Tibial nerve (tissue), 4 donors: ENCODE measurements at regions not wholly inside any gene's neighbourhood (a gene's known extent, or its start where the extent isn't known, plus 50 kb on each side); places are given as distances from the start of the nearest gene placed in this dataset.

ENCODE experiments used
- DNase-seq, 2 donors: peaks; one replicate each; pipeline ENCODE4 v3.0.0-alpha.2; 2019; ENCODE audit warnings: low spot score in 2 of 2
- H3K27ac ChIP-seq, 4 donors: fragments of 200-600 bp; sonication (generic) in 3 of 4; one replicate each; pipeline ENCODE4 v1.5.1; 2017 to 2019; ENCODE audit warnings: mild to moderate bottlenecking in 1 of 4
- H3K27me3 ChIP-seq, 2 donors: fragments of 200-600 bp; sonication (generic) in 1 of 2; one replicate each; pipeline versions ENCODE4 v1.5.1 to v1.6.0; 2017 to 2019
- H3K36me3 ChIP-seq, 3 donors: fragments of 200-600 bp; sonication (generic); one replicate each; pipeline ENCODE4 v1.5.1; 2018 to 2019
- H3K4me1 ChIP-seq, 4 donors: fragments of 200-600 bp; sonication (generic) in 3 of 4; one replicate each; pipeline ENCODE4 v1.5.1; 2017 to 2019
- H3K4me3 ChIP-seq, 4 donors: fragments of 200-600 bp; sonication (generic) in 3 of 4; one replicate each; pipeline ENCODE4 v1.5.1; 2017 to 2019; ENCODE audit warnings: mild to moderate bottlenecking in 1 of 4, moderate library complexity in 1 of 4
- H3K9me3 ChIP-seq, 4 donors: fragments of 200-600 bp; sonication (generic) in 3 of 4; one replicate each; pipeline ENCODE4 v1.5.1; 2017 to 2019
- EP300 ChIP-seq, 2 donors: sonication (generic); formaldehyde crosslinking; IDR thresholded peaks; one replicate each; pipeline ENCODE4 v1.6.1; 2017; ENCODE audit warnings: antibody characterized with exemption in 2 of 2, mild to moderate bottlenecking in 1 of 2
- POLR2A ChIP-seq, 2 donors: fragments of 450-650 bp; IDR thresholded peaks; one replicate each; pipeline ENCODE4 v1.6.1; 2017; ENCODE audit warnings: antibody characterized with exemption in 2 of 2, mild to moderate bottlenecking in 2 of 2, moderate library complexity in 2 of 2
- WGBS, 2 donors: methylation state at CpG; one replicate each; pipeline ENCODE4 v1.1.5; 2018; 5-methylcytosine and 5-hydroxymethylcytosine counted together
- TF ChIP-seq, protein P1 (sequence below), 5 experiments: fragments of 200-600 bp in 3 of 5; fragments of 450-650 bp in 2 of 5; sonication (generic) in 3 of 5; IDR thresholded peaks; one replicate each; pipeline ENCODE4 v1.5.1; 2016 to 2019; ENCODE audit warnings: antibody characterized with exemption in 5 of 5, mild to moderate bottlenecking in 3 of 5, moderate library complexity in 2 of 5

- Histone ChIP-seq H3K27ac (no peak overlapping the region), H3K9me3 (no peaks in the 10 kb centered on the region), H3K4me3 (no peak overlapping the region), H3K27me3 (no peaks in the 10 kb centered on the region), H3K36me3 (no peaks in the 10 kb centered on the region), H3K4me1 (no peaks in the 10 kb centered on the region)
- no peak for DNase-seq
- no peak for TF ChIP-seq POLR2A (IDR thresholded peaks at IDR 0.05)
- no peak for TF ChIP-seq EP300 (IDR thresholded peaks at IDR 0.05)
- TF ChIP-seq, protein P1, sequence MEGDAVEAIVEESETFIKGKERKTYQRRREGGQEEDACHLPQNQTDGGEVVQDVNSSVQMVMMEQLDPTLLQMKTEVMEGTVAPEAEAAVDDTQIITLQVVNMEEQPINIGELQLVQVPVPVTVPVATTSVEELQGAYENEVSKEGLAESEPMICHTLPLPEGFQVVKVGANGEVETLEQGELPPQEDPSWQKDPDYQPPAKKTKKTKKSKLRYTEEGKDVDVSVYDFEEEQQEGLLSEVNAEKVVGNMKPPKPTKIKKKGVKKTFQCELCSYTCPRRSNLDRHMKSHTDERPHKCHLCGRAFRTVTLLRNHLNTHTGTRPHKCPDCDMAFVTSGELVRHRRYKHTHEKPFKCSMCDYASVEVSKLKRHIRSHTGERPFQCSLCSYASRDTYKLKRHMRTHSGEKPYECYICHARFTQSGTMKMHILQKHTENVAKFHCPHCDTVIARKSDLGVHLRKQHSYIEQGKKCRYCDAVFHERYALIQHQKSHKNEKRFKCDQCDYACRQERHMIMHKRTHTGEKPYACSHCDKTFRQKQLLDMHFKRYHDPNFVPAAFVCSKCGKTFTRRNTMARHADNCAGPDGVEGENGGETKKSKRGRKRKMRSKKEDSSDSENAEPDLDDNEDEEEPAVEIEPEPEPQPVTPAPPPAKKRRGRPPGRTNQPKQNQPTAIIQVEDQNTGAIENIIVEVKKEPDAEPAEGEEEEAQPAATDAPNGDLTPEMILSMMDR (IDR thresholded peaks at IDR 0.05) = no peak
- WGBS, 2 donors = 45 to 84% methylated on average over 2 of the region's 2 CpGs
Measured at GRCh38 chr10:8310930-8311329, 256.4 kb downstream of the GATA3 start.

GRCh38 chr10:8311526-8312070, 257.1 kb downstream of the GATA3 start:
- Histone ChIP-seq H3K4me3 (no peak overlapping the region), H3K36me3 (no peaks in the 10 kb centered on the region), H3K27ac (no peak overlapping the region), H3K9me3 (no peaks in the 10 kb centered on the region), H3K4me1 (no peaks in the 10 kb centered on the region), H3K27me3 (no peaks in the 10 kb centered on the region)
- DNase-seq = no peak
- TF ChIP-seq EP300 (IDR thresholded peaks at IDR 0.05) (no peak), POLR2A (IDR thresholded peaks at IDR 0.05) (no peak)
- TF ChIP-seq, protein P1 (IDR thresholded peaks at IDR 0.05) = no peak
- 83 to 84% methylated on average over 2 of the region's 2 CpGs for WGBS, 2 donors

DNA sequence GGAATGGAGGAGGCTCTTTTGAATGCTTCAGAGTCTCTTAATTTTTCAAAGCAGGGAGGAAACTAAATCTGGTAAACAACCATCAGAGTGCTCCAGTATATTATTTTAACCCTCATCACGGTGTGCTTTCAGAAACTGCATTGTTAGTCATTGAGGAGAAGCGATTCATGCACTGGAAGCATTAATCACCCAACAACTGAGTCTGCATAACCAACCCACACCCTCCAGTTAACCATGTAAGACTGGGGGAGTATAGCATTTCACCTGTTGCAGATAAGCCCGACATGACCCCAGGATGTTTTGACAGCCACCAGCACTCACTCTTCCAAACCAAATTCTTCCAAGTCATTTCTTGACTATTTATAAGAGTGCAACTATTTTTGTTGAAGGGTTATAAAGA, 257.6 kb downstream of the GATA3 start:
- no peak for TF ChIP-seq EP300 (IDR thresholded peaks at IDR 0.05)
- no peak for TF ChIP-seq POLR2A (IDR thresholded peaks at IDR 0.05)
- TF ChIP-seq, protein P1 (IDR thresholded peaks at IDR 0.05) = no peak
- 69% methylated on average over 3 of the region's 3 CpGs for WGBS, 2 donors

GRCh38 chr10:8312781-8313180, 258.3 kb downstream of the GATA3 start:
- TF ChIP-seq POLR2A (IDR thresholded peaks at IDR 0.05) (no peak), EP300 (IDR thresholded peaks at IDR 0.05) (no peak)
- TF ChIP-seq, protein P1 (IDR thresholded peaks at IDR 0.05) = no peak
- no peak overlapping the region for H3K27ac ChIP-seq

More for the DNA sequence above, 257.6 kb downstream of the GATA3 start:
- Histone ChIP-seq H3K27ac (no peak overlapping the region), H3K4me3 (no peak overlapping the region), H3K27me3 (no peaks in the 10 kb centered on the region), H3K4me1 (no peaks in the 10 kb centered on the region), H3K36me3 (no peaks in the 10 kb centered on the region), H3K9me3 (no peaks in the 10 kb centered on the region)
- DNase-seq = no peak

GRCh38 chr10:8314486-8314885, 260.0 kb downstream of the GATA3 start:
- Histone ChIP-seq H3K4me1 (no peaks in the 10 kb centered on the region), H3K27me3 (no peaks in the 10 kb centered on the region)

More at GRCh38 chr10:8312781-8313180, 258.3 kb downstream of the GATA3 start:
- H3K4me1 ChIP-seq = no peaks in the 10 kb centered on the region
- 69% methylated on average over 9 of the region's 9 CpGs for whole genome bisulfite sequencing, 2 donors
- H3K27me3 ChIP-seq = no peaks in the 10 kb centered on the region
- H3K36me3 ChIP-seq = no peaks in the 10 kb centered on the region
- no peaks in the 10 kb centered on the region for H3K9me3 ChIP-seq
- no peak for DNase-seq
- H3K4me3 ChIP-seq = no peak overlapping the region

More at GRCh38 chr10:8314486-8314885, 260.0 kb downstream of the GATA3 start:
- Histone ChIP-seq H3K4me3 (no peak overlapping the region), H3K27ac (no peak overlapping the region), H3K9me3 (no peaks in the 10 kb centered on the region), H3K36me3 (no peaks in the 10 kb centered on the region)
- DNase-seq = no peak
- TF ChIP-seq EP300 (IDR thresholded peaks at IDR 0.05) (no peak), POLR2A (IDR thresholded peaks at IDR 0.05) (no peak)
- TF ChIP-seq, protein P1 (IDR thresholded peaks at IDR 0.05) = no peak
- whole genome bisulfite sequencing, 2 donors = 89 to 96% methylated on average over 5 of the region's 5 CpGs
